SK-N-SH (cell line): ENCODE measurements at regions not wholly inside any gene's neighbourhood (a gene's known extent, or its start where the extent isn't known, plus 50 kb on each side); places are given as distances from the start of the nearest gene placed in this dataset.

ENCODE experiments used
- CTCF ChIA-PET: fragments of 300-600, 350-600 bp; formaldehyde crosslinking; extraction: SDS; loops from one replicate; lab custom pipeline; 2021; lab: Yijun Ruan, JAX
- POLR2A ChIA-PET: fragments of 350-600 bp; sonication (Branson Sonifier 250); formaldehyde crosslinking; extraction: SDS; loops from one replicate; lab custom pipeline; 2020; ENCODE audit warnings: antibody characterized with exemption, inconsistent platforms; lab: Yijun Ruan, JAX
- DNase-seq: peaks from one replicate; pipeline ENCODE4 v3.0.0; 2012
- H2AFZ ChIP-seq: fragments of 200-600 bp; sonication (generic); 2 replicates; pipeline ENCODE4 v1.8.1; 2016; ENCODE audit warnings: antibody characterized with exemption, mild to moderate bottlenecking, low read depth
- H3F3A ChIP-seq: fragments of 200-600 bp; sonication (generic); replicated peaks from 2 replicates; pipeline ENCODE3; 2016; ENCODE audit warnings: antibody characterized with exemption, mild to moderate bottlenecking; ENCODE audit not compliant: insufficient read depth
- H3K27ac ChIP-seq, 2 experiments: fragments of 200-500 bp in 1 of 2; fragments of 200-600 bp in 1 of 2; sonication (Bioruptor generic) in 1 of 2; sonication (generic), shearing (Covaris generic) in 1 of 2; 2 replicates each; pipeline versions ENCODE4 v1.5.1 to v1.6.1; 2014 to 2016; ENCODE audit warnings: low read depth in 2 of 2, inconsistent platforms in 1 of 2, low read length in 1 of 2, mild to moderate bottlenecking in 1 of 2, mixed read lengths in 1 of 2
- H3K27me3 ChIP-seq: fragments of 200-600 bp; sonication (generic), shearing (Covaris generic); 2 replicates; pipeline ENCODE4 v1.6.1; 2016; ENCODE audit warnings: mixed run types; ENCODE audit not compliant: insufficient read depth
- H3K36me3 ChIP-seq, 2 experiments: fragments of 200-500 bp in 1 of 2; fragments of 200-600 bp in 1 of 2; sonication (Bioruptor generic) in 1 of 2; sonication (generic) in 1 of 2; replicated peaks in 1 of 2; 2 replicates each; pipeline versions ENCODE3 to v1.5.1; 2014 to 2016; ENCODE audit warnings: low read length in 1 of 2, mild to moderate bottlenecking in 1 of 2; ENCODE audit not compliant: insufficient read depth in 2 of 2, control insufficient read depth in 1 of 2
- H3K4me1 ChIP-seq, 2 experiments: fragments of 200-500 bp in 1 of 2; fragments of 200-600 bp in 1 of 2; sonication (Bioruptor generic) in 1 of 2; sonication (generic), shearing (Covaris generic) in 1 of 2; 2 replicates each; pipeline versions ENCODE4 v1.5.1 to v1.6.1; 2014 to 2016; ENCODE audit warnings: low read depth in 1 of 2, low read length in 1 of 2, mixed run types in 1 of 2; ENCODE audit not compliant: insufficient read depth in 2 of 2, control insufficient read depth in 1 of 2
- H3K4me2 ChIP-seq: fragments of 200-600 bp; sonication (generic), shearing (Covaris generic); 2 replicates; pipeline ENCODE4 v1.6.1; 2017; ENCODE audit warnings: mixed run types
- H3K4me3 ChIP-seq, 2 experiments: fragments of 200-500 bp in 1 of 2; fragments of 200-600 bp in 1 of 2; sonication (Bioruptor generic) in 1 of 2; sonication (generic), shearing (Covaris generic) in 1 of 2; 2 replicates each; pipeline versions ENCODE4 v1.5.1 to v1.8.1; 2014 to 2016; ENCODE audit warnings: low read depth in 2 of 2, inconsistent platforms in 1 of 2, low read length in 1 of 2, mild to moderate bottlenecking in 1 of 2, mixed read lengths in 1 of 2, moderate library complexity in 1 of 2
- H3K79me2 ChIP-seq: fragments of 200-600 bp; sonication (generic); 2 replicates; pipeline ENCODE4 v1.8.1; 2017; ENCODE audit warnings: mild to moderate bottlenecking; ENCODE audit not compliant: insufficient read depth
- H3K9ac ChIP-seq: fragments of 200-600 bp; sonication (generic); 2 replicates; pipeline ENCODE4 v1.6.1; 2017; ENCODE audit warnings: mixed run types
- H3K9me2 ChIP-seq: fragments of 200-600 bp; sonication (generic); 2 replicates; pipeline ENCODE4 v1.6.1; 2017; ENCODE audit warnings: mixed run types
- H3K9me3 ChIP-seq: fragments of 200-600 bp; sonication (generic); 2 replicates; pipeline ENCODE4 v1.6.1; 2017; ENCODE audit warnings: mixed run types, mild to moderate bottlenecking, moderate library complexity
- H4K20me1 ChIP-seq: fragments of 200-600 bp; sonication (generic); 2 replicates; pipeline ENCODE4 v1.6.1; 2017; ENCODE audit warnings: mild to moderate bottlenecking, mixed run types; ENCODE audit not compliant: insufficient read depth
- CHD2 ChIP-seq: fragments of 150-350 bp; IDR thresholded peaks from 2 replicates; pipeline ENCODE4 v1.6.1; 2018; ENCODE audit warnings: low read length; ENCODE audit not compliant: partially characterized antibody
- FOXJ3 ChIP-seq: sonication (generic); formaldehyde crosslinking; IDR thresholded peaks from 2 replicates; pipeline ENCODE4 v1.5.1; 2020; ENCODE audit warnings: mild to moderate bottlenecking, missing genetic modification reagents
- GABPA ChIP-seq: IDR thresholded peaks from 2 replicates; pipeline ENCODE4 v1.4.0; 2012; ENCODE audit warnings: low read depth, mild to moderate bottlenecking
- GATA2 ChIP-seq: sonication (generic); formaldehyde crosslinking; IDR thresholded peaks from 2 replicates; pipeline ENCODE4 v1.5.0; 2020; ENCODE audit warnings: mild to moderate bottlenecking, missing genetic modification reagents
- MAX ChIP-seq: IDR thresholded peaks from 2 replicates; pipeline ENCODE4 v1.4.0; 2012; ENCODE audit warnings: low read depth
- MXI1 ChIP-seq: IDR thresholded peaks from 2 replicates; pipeline ENCODE4 v1.6.1; 2012; ENCODE audit warnings: mild to moderate bottlenecking, low read depth, low read length, improper control_type of control experiment
- NFIC ChIP-seq: IDR thresholded peaks from 2 replicates; pipeline ENCODE4 v1.4.0; 2012; ENCODE audit warnings: borderline replicate concordance
- RAD21 ChIP-seq: IDR thresholded peaks from 2 replicates; pipeline ENCODE4 v1.6.1; 2012; ENCODE audit warnings: mild to moderate bottlenecking, low read length
- RCOR1 ChIP-seq: fragments of 150-350 bp; IDR thresholded peaks from 2 replicates; pipeline ENCODE4 v1.6.1; 2017; ENCODE audit warnings: antibody characterized with exemption, low read length
- REST ChIP-seq: IDR thresholded peaks from 2 replicates; pipeline ENCODE4 v1.6.1; 2012; ENCODE audit warnings: mild to moderate bottlenecking, low read depth, low read length, moderate library complexity
- TAF1 ChIP-seq: IDR thresholded peaks from 2 replicates; pipeline ENCODE4 v1.6.1; 2012; ENCODE audit warnings: low read depth, mild to moderate bottlenecking, low read length, moderate library complexity, borderline replicate concordance
- TCF12 ChIP-seq: IDR thresholded peaks from 2 replicates; pipeline ENCODE4 v1.4.0; 2012
- YY1 ChIP-seq: IDR thresholded peaks from 2 replicates; pipeline ENCODE4 v1.4.0; 2012; ENCODE audit warnings: low read depth, mild to moderate bottlenecking
- WGBS: methylation state at CpG from one replicate; pipeline ENCODE4 v1.1.6; 2017; ENCODE audit warnings: low lambda C conversion rate; 5-methylcytosine and 5-hydroxymethylcytosine counted together

- Histone ChIP-seq H3K36me3 (no peaks in the 10 kb centered on the region), H4K20me1 (no peaks in the 10 kb centered on the region), H3K27me3 (no peaks in the 10 kb centered on the region), H3K27ac (no peak overlapping the region), H2AFZ (no peak overlapping the region), H3K4me3 (no peak overlapping the region), H3F3A (no peaks in the 10 kb centered on the region), H3K9me3 (no peaks in the 10 kb centered on the region), H3K4me2 (no peak overlapping the region), H3K9me2 (no peaks in the 10 kb centered on the region), H3K4me1 (peaks cover 0 to 18% of the 10 kb centered on the region in 2 experiments; a peak in 1 of 4 replicates), H3K9ac (no peak overlapping the region), H3K79me2 (no peaks in the 10 kb centered on the region)
- ChIA-PET CTCF (no interaction called here), POLR2A (no interaction called here)
- TF ChIP-seq TAF1 (no peak), CHD2 (no peak), GATA2 (CRISPR knock-in tag) (no peak), NFIC (no peak), MAX (no peak), RCOR1 (no peak), RAD21 (no peak), FOXJ3 (CRISPR knock-in tag) (no peak)
- 76% methylated on average over 7 of the region's 11 CpGs for WGBS
- DNase-seq, result no peak
These were observed 51.6 kb upstream of the TCF20 start for GRCh38 chr22:42321908-42322561.

- POLR2A ChIA-PET, result no interaction called here
- Histone ChIP-seq H3K4me1 (peaks cover 0 to 18% of the 10 kb centered on the region in 2 experiments; a peak in 1 of 4 replicates), H3K4me3 (no peak overlapping the region), H3F3A (no peaks in the 10 kb centered on the region), H3K79me2 (no peaks in the 10 kb centered on the region), H3K9me3 (no peaks in the 10 kb centered on the region), H4K20me1 (no peaks in the 10 kb centered on the region), H3K4me2 (no peak overlapping the region), H3K9me2 (no peaks in the 10 kb centered on the region), H3K36me3 (no peaks in the 10 kb centered on the region), H2AFZ (no peak overlapping the region)
- WGBS, result 98% methylated on average over 9 of the region's 20 CpGs
- no peak for DNase-seq
- TF ChIP-seq CHD2 (no peak), MXI1 (no peak), MAX (no peak), TAF1 (no peak), GABPA (no peak), TCF12 (no peak), RAD21 (no peak), REST (no peak), RCOR1 (no peak), YY1 (no peak)
- TF ChIP-seq, all 33 proteins: peak for 0
- CTCF ChIA-PET, result no interaction called here
- no peak overlapping the region for H3K27ac ChIP-seq
- H3K27me3 ChIP-seq, result no peaks in the 10 kb centered on the region
- H3K9ac ChIP-seq, result no peak overlapping the region
These were observed 50.3 kb upstream of the TCF20 start for GRCh38 chr22:42320443-42321416.
